GM12878 (cell line): ENCODE measurements at regions not wholly inside any gene's neighbourhood (a gene's known extent, or its start where the extent isn't known, plus 50 kb on each side); places are given as distances from the start of the nearest gene placed in this dataset.
A peak's percentile ranks its signal among the peaks of the same experiment; 100 is the strongest.

Experiments used
- ATF7 ChIP-seq: fragments of 450-650 bp; IDR thresholded peaks from 2 replicates; pipeline ENCODE4 v1.6.1; 2016; ENCODE audit warnings: low read depth, mild to moderate bottlenecking
- CBFB ChIP-seq: IDR thresholded peaks from 2 replicates; pipeline ENCODE4 v1.6.1; 2016; ENCODE audit warnings: antibody characterized with exemption, low read depth
- CREB1 ChIP-seq: IDR thresholded peaks from 2 replicates; pipeline ENCODE4 v1.6.1; 2012; ENCODE audit warnings: low read depth, mild to moderate bottlenecking, inconsistent platforms
- HCFC1 ChIP-seq: fragments of 150-350 bp; IDR thresholded peaks from 2 replicates; pipeline ENCODE4 v1.6.1; 2014; ENCODE audit warnings: low read length
- LARP7 ChIP-seq: fragments of 450-650 bp; IDR thresholded peaks from 2 replicates; pipeline ENCODE4 v1.6.1; 2017; ENCODE audit warnings: mild to moderate bottlenecking
- NFYB ChIP-seq: IDR thresholded peaks from 2 replicates; pipeline ENCODE4 v1.6.1; 2011; ENCODE audit warnings: low read depth, mild to moderate bottlenecking, low read length, improper control_type of control experiment, moderate library complexity; ENCODE audit not compliant: insufficient read depth
- PAX5 ChIP-seq: IDR thresholded peaks from 2 replicates; pipeline ENCODE4 v1.6.1; 2011; ENCODE audit warnings: low read depth, low read length, borderline replicate concordance
- POLR2AphosphoS2 ChIP-seq: IDR thresholded peaks from 2 replicates; pipeline ENCODE4 v1.6.1; 2011; ENCODE audit warnings: low read depth, mild to moderate bottlenecking, low read length, improper control_type of control experiment, moderate library complexity
- RUNX3 ChIP-seq: IDR thresholded peaks from 2 replicates; pipeline ENCODE4 v1.6.1; 2012; ENCODE audit warnings: low read length, inconsistent platforms
- SMC3 ChIP-seq: IDR thresholded peaks from 2 replicates; pipeline ENCODE4 v1.6.1; 2011; ENCODE audit warnings: low read length, improper control_type of control experiment, borderline replicate concordance
- SPI1 ChIP-seq: IDR thresholded peaks from 2 replicates; pipeline ENCODE4 v1.6.1; 2011; ENCODE audit warnings: low read depth, mild to moderate bottlenecking, low read length, moderate library complexity, borderline replicate concordance; ENCODE audit not compliant: insufficient read depth
- TCF3 ChIP-seq: IDR thresholded peaks from 2 replicates; pipeline ENCODE4 v1.6.1; 2012; ENCODE audit warnings: low read depth, mild to moderate bottlenecking, low read length, borderline replicate concordance; ENCODE audit not compliant: insufficient read depth
- TF ChIP-seq, protein P1 (sequence below): IDR thresholded peaks from 2 replicates; pipeline ENCODE4 v1.6.1; 2012; ENCODE audit warnings: low read depth, low read length, improper control_type of control experiment
- TF ChIP-seq, protein P2 (sequence below): fragments of 450-650 bp; IDR thresholded peaks from 2 replicates; pipeline ENCODE4 v1.6.1; 2016; ENCODE audit warnings: mild to moderate bottlenecking
- TF ChIP-seq, protein P3 (sequence below): fragments of 150-350 bp; IDR thresholded peaks from 2 replicates; pipeline ENCODE4 v1.6.1; 2014; ENCODE audit warnings: mild to moderate bottlenecking, low read depth, low read length
- TF ChIP-seq, protein P4 (sequence below): IDR thresholded peaks from 2 replicates; pipeline ENCODE4 v1.6.1; 2012; ENCODE audit warnings: improper control_type of control experiment, low read depth, low read length; ENCODE audit not compliant: insufficient replicate concordance
- TF ChIP-seq, protein P5 (sequence below): IDR thresholded peaks from 2 replicates; pipeline ENCODE4 v1.6.1; 2012; ENCODE audit warnings: low read length, inconsistent platforms
- TF ChIP-seq, protein P6 (sequence below): fragments of 450-650 bp; IDR thresholded peaks from 2 replicates; pipeline ENCODE4 v1.6.1; 2017; ENCODE audit warnings: mild to moderate bottlenecking

DNA sequence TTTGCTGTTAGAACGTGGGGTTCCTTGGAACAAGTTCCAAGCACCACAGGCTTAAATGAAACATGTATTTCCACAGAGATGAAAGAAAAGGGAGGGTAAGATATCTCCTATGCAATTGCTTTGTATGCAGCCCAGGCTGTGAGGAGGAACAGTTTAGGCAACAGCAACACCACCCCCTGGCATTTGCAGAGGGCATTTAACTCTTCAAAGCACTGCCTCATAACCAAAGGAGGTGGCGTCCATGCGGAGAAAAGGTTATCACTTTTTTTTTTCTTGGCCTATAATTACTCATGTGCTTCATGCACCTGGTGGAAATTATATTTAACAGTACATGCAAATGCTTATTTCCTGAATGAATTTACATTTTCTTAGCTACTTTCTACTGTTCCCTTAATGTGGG, 286.0 kb downstream of the LPIN1 start (continued):
- TF ChIP-seq, protein P1, sequence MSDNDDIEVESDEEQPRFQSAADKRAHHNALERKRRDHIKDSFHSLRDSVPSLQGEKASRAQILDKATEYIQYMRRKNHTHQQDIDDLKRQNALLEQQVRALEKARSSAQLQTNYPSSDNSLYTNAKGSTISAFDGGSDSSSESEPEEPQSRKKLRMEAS: no peak
- TF ChIP-seq POLR2AphosphoS2 (no peak), HCFC1 (no peak), CREB1 (no peak), PAX5 (peak; percentile 43; the same call in 1 of the 2 replicates), TCF3 (peak; percentile 68; the same call in 1 of the 2 replicates), ATF7 (0 out of 2 replicates have a peak, but pooled peaks have one; percentile 46), LARP7 (no peak), NFYB (no peak), SPI1 (no peak), RUNX3 (peak; percentile 45), SMC3 (peak; percentile 52; the same call in 1 of the 2 replicates), CBFB (no peak)
- TF ChIP-seq, protein P2, sequence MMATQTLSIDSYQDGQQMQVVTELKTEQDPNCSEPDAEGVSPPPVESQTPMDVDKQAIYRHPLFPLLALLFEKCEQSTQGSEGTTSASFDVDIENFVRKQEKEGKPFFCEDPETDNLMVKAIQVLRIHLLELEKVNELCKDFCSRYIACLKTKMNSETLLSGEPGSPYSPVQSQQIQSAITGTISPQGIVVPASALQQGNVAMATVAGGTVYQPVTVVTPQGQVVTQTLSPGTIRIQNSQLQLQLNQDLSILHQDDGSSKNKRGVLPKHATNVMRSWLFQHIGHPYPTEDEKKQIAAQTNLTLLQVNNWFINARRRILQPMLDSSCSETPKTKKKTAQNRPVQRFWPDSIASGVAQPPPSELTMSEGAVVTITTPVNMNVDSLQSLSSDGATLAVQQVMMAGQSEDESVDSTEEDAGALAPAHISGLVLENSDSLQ: no peak
- TF ChIP-seq, protein P3, sequence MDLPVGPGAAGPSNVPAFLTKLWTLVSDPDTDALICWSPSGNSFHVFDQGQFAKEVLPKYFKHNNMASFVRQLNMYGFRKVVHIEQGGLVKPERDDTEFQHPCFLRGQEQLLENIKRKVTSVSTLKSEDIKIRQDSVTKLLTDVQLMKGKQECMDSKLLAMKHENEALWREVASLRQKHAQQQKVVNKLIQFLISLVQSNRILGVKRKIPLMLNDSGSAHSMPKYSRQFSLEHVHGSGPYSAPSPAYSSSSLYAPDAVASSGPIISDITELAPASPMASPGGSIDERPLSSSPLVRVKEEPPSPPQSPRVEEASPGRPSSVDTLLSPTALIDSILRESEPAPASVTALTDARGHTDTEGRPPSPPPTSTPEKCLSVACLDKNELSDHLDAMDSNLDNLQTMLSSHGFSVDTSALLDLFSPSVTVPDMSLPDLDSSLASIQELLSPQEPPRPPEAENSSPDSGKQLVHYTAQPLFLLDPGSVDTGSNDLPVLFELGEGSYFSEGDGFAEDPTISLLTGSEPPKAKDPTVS: no peak
- TF ChIP-seq, protein P4, sequence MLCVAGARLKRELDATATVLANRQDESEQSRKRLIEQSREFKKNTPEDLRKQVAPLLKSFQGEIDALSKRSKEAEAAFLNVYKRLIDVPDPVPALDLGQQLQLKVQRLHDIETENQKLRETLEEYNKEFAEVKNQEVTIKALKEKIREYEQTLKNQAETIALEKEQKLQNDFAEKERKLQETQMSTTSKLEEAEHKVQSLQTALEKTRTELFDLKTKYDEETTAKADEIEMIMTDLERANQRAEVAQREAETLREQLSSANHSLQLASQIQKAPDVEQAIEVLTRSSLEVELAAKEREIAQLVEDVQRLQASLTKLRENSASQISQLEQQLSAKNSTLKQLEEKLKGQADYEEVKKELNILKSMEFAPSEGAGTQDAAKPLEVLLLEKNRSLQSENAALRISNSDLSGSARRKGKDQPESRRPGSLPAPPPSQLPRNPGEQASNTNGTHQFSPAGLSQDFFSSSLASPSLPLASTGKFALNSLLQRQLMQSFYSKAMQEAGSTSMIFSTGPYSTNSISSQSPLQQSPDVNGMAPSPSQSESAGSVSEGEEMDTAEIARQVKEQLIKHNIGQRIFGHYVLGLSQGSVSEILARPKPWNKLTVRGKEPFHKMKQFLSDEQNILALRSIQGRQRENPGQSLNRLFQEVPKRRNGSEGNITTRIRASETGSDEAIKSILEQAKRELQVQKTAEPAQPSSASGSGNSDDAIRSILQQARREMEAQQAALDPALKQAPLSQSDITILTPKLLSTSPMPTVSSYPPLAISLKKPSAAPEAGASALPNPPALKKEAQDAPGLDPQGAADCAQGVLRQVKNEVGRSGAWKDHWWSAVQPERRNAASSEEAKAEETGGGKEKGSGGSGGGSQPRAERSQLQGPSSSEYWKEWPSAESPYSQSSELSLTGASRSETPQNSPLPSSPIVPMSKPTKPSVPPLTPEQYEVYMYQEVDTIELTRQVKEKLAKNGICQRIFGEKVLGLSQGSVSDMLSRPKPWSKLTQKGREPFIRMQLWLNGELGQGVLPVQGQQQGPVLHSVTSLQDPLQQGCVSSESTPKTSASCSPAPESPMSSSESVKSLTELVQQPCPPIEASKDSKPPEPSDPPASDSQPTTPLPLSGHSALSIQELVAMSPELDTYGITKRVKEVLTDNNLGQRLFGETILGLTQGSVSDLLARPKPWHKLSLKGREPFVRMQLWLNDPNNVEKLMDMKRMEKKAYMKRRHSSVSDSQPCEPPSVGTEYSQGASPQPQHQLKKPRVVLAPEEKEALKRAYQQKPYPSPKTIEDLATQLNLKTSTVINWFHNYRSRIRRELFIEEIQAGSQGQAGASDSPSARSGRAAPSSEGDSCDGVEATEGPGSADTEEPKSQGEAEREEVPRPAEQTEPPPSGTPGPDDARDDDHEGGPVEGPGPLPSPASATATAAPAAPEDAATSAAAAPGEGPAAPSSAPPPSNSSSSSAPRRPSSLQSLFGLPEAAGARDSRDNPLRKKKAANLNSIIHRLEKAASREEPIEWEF: no peak
- TF ChIP-seq, protein P5, sequence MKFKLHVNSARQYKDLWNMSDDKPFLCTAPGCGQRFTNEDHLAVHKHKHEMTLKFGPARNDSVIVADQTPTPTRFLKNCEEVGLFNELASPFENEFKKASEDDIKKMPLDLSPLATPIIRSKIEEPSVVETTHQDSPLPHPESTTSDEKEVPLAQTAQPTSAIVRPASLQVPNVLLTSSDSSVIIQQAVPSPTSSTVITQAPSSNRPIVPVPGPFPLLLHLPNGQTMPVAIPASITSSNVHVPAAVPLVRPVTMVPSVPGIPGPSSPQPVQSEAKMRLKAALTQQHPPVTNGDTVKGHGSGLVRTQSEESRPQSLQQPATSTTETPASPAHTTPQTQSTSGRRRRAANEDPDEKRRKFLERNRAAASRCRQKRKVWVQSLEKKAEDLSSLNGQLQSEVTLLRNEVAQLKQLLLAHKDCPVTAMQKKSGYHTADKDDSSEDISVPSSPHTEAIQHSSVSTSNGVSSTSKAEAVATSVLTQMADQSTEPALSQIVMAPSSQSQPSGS: peak; percentile 46; the same call in 1 of the 2 replicates
- TF ChIP-seq, protein P6, sequence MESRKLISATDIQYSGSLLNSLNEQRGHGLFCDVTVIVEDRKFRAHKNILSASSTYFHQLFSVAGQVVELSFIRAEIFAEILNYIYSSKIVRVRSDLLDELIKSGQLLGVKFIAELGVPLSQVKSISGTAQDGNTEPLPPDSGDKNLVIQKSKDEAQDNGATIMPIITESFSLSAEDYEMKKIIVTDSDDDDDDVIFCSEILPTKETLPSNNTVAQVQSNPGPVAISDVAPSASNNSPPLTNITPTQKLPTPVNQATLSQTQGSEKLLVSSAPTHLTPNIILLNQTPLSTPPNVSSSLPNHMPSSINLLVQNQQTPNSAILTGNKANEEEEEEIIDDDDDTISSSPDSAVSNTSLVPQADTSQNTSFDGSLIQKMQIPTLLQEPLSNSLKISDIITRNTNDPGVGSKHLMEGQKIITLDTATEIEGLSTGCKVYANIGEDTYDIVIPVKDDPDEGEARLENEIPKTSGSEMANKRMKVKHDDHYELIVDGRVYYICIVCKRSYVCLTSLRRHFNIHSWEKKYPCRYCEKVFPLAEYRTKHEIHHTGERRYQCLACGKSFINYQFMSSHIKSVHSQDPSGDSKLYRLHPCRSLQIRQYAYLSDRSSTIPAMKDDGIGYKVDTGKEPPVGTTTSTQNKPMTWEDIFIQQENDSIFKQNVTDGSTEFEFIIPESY: no peak
